PFSK-1 (cell line): ENCODE measurements at regions not wholly inside any gene's neighbourhood (a gene's known extent, or its start where the extent isn't known, plus 50 kb on each side); places are given as distances from the start of the nearest gene placed in this dataset.

Experiments used
- FOXP2 ChIP-seq: optimal IDR thresholded peaks from 2 replicates; pipeline ENCODE3; 2011; ENCODE audit warnings: borderline replicate concordance, control low read depth, inconsistent platforms; ENCODE audit not compliant: insufficient read depth; ENCODE audit errors: extremely low read length, extremely low read depth
- POLR2AphosphoS5 ChIP-seq: IDR thresholded peaks from 2 replicates; pipeline ENCODE4 v1.6.1; 2012; ENCODE audit warnings: low read depth, mild to moderate bottlenecking, control low read depth, low read length, moderate library complexity
- SIN3A ChIP-seq: IDR thresholded peaks from 2 replicates; pipeline ENCODE4 v1.6.1; 2012; ENCODE audit warnings: mild to moderate bottlenecking, low read length, moderate library complexity, borderline replicate concordance; ENCODE audit not compliant: insufficient read depth
- TAF1 ChIP-seq: IDR thresholded peaks from 2 replicates; pipeline ENCODE4 v1.6.1; 2012; ENCODE audit warnings: low read length, control low read depth, borderline replicate concordance; ENCODE audit not compliant: insufficient read depth
- TF ChIP-seq, protein P1 (sequence below), 2 experiments: IDR thresholded peaks; 2 replicates each; pipeline versions ENCODE4 v1.6.1 to v1.8.0; 2011 to 2012; ENCODE audit warnings: low read depth in 2 of 2, low read length in 2 of 2, control low read depth in 1 of 2, inconsistent platforms in 1 of 2, mild to moderate bottlenecking in 1 of 2, moderate library complexity in 1 of 2; ENCODE audit not compliant: insufficient read depth in 1 of 2

GRCh38 chr11:31966846-31967245 lies 124.0 kb upstream of the RCN1 start:
- TF ChIP-seq, protein P1, sequence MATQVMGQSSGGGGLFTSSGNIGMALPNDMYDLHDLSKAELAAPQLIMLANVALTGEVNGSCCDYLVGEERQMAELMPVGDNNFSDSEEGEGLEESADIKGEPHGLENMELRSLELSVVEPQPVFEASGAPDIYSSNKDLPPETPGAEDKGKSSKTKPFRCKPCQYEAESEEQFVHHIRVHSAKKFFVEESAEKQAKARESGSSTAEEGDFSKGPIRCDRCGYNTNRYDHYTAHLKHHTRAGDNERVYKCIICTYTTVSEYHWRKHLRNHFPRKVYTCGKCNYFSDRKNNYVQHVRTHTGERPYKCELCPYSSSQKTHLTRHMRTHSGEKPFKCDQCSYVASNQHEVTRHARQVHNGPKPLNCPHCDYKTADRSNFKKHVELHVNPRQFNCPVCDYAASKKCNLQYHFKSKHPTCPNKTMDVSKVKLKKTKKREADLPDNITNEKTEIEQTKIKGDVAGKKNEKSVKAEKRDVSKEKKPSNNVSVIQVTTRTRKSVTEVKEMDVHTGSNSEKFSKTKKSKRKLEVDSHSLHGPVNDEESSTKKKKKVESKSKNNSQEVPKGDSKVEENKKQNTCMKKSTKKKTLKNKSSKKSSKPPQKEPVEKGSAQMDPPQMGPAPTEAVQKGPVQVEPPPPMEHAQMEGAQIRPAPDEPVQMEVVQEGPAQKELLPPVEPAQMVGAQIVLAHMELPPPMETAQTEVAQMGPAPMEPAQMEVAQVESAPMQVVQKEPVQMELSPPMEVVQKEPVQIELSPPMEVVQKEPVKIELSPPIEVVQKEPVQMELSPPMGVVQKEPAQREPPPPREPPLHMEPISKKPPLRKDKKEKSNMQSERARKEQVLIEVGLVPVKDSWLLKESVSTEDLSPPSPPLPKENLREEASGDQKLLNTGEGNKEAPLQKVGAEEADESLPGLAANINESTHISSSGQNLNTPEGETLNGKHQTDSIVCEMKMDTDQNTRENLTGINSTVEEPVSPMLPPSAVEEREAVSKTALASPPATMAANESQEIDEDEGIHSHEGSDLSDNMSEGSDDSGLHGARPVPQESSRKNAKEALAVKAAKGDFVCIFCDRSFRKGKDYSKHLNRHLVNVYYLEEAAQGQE (IDR thresholded peaks at IDR 0.05; ENCODE audit: insufficient read depth in 1 of 2, low read depth in 2 of 2, low read length in 2 of 2), result no peak
- TF ChIP-seq FOXP2 (no peak), SIN3A (no peak), TAF1 (no peak), POLR2AphosphoS5 (no peak)

- no peak for TF ChIP-seq POLR2AphosphoS5
- TF ChIP-seq TAF1, result no peak
- no peak for TF ChIP-seq SIN3A
- no peak for TF ChIP-seq FOXP2
- TF ChIP-seq, protein P1 (IDR thresholded peaks at IDR 0.05; ENCODE audit: insufficient read depth in 1 of 2, low read depth in 2 of 2, low read length in 2 of 2), result no peak
Measured at GRCh38 chr11:31964181-31964580, 126.7 kb upstream of the RCN1 start.

DNA sequence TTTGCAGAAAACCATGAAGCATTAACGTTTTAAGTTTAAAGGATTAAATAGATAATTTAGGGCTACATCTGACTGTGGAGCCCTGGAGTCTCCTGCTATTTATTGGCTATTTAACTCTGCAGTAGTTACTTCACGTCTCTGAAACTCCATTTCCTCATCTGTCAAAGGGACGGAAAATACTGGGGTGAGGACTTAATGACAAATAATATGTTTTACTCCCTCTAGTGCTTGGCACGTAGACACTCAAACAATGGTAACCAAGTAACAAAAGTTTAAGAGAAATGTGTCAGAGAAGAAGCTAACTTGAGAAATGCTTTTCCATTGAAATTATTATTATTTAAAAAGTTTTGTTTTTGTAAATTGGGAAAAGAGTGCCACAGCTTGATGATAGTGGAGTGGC lies 130.7 kb upstream of the RCN1 start:
- TF ChIP-seq SIN3A (no peak), FOXP2 (no peak), POLR2AphosphoS5 (no peak), TAF1 (no peak)
- TF ChIP-seq, protein P1 (IDR thresholded peaks at IDR 0.05; ENCODE audit: insufficient read depth in 1 of 2, low read depth in 2 of 2, low read length in 2 of 2), result no peak

- TF ChIP-seq TAF1 (no peak), POLR2AphosphoS5 (no peak), FOXP2 (no peak), SIN3A (no peak)
- TF ChIP-seq, protein P1 (IDR thresholded peaks at IDR 0.05; ENCODE audit: insufficient read depth in 1 of 2, low read depth in 2 of 2, low read length in 2 of 2), result no peak
Measured at GRCh38 chr11:31959716-31960115, 131.2 kb upstream of the RCN1 start.

- TF ChIP-seq, protein P1 (IDR thresholded peaks at IDR 0.05; ENCODE audit: insufficient read depth in 1 of 2, low read depth in 2 of 2, low read length in 2 of 2), result no peak
- TF ChIP-seq SIN3A (no peak), FOXP2 (no peak), POLR2AphosphoS5 (no peak), TAF1 (no peak)
Measured at GRCh38 chr11:31958076-31958735, 132.7 kb upstream of the RCN1 start.
